ENCODE measurements at regions not wholly inside any gene's neighbourhood (a gene's known extent, or its start where the extent isn't known, plus 50 kb on each side); places are given as distances from the start of the nearest gene placed in this dataset.

- TF ChIP-seq SP1 (IDR thresholded peaks at IDR 0.05) (no peak), FOXA1 (IDR thresholded peaks at IDR 0.05) (no peak), HDGF (IDR thresholded peaks at IDR 0.05; ENCODE audit: borderline replicate concordance) (no peak), FOXM1 (IDR thresholded peaks at IDR 0.05; ENCODE audit: borderline replicate concordance) (no peak), BHLHE40 (IDR thresholded peaks at IDR 0.05; ENCODE audit: borderline replicate concordance) (no peak), ELF4 (IDR thresholded peaks at IDR 0.05) (no peak), SUZ12 (IDR thresholded peaks at IDR 0.05) (no peak), LEF1 (IDR thresholded peaks at IDR 0.05; ENCODE audit: borderline replicate concordance) (no peak), FOXK2 (IDR thresholded peaks at IDR 0.05) (no peak), L3MBTL2 (conservative IDR thresholded peaks at IDR 0.05) (no peak), ARNT (IDR thresholded peaks at IDR 0.05) (no peak), ZNF384 (IDR thresholded peaks at IDR 0.05) (no peak)
Observed at GRCh38 chr4:133316909-133317308, 167.8 kb downstream of the PCDH10 start.

All from HEK293T (cell line).